ENCODE measurements at regions not wholly inside any gene's neighbourhood (a gene's known extent, or its start where the extent isn't known, plus 50 kb on each side); places are given as distances from the start of the nearest gene placed in this dataset.

DNA sequence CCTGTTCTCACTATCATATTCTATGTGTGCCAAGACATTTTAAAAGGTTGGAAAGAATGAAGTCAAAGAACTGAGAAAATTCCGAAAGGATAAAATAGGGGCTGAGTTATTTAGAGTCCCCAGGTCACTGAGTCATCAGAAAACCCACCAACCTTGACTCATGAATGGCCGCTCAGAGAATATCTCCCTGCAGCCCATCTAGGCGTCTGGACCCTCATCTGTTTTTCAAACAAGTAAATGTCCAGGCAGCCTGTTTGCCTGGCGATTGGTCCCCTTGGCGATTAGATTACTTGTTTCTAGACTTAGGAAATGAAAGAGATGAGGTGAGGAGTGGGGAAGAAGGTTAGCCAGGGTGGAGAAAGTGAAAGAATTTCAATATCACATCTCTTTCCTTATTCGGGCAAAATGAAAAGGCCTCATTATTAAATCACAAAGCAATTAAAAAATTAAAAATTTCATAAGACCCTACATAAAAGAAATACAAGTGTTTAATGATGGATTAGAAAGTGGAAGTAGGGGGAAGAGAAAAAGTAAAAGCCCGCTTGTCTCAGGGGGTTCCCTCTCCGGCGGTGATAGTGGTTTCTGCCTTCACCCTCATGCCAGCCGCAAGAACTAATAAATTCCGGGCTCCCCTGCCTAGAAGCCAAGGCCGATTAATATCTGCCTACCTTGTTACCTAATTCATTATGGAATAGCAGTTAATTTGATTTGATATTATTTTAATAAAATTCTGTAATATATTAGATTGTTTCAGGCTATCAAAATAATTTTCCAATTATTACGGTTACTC is 415.9 kb downstream of the BCL11B start:
- Histone ChIP-seq H3K27me3 (no peaks in the 10 kb centered on the region), H3K4me1 (no peaks in the 10 kb centered on the region), H3K36me3 (no peaks in the 10 kb centered on the region), H3K27ac (no peak overlapping the region), H3K4me3 (no peak overlapping the region), H3K9ac (ENCODE audit: low read depth in 2 of 2, low read length in 2 of 2) (no peak overlapping the region), H3K9me3 (no peaks in the 10 kb centered on the region)
- TF ChIP-seq CTCF (IDR thresholded peaks at IDR 0.05): no peak
- no peak for DNase-seq
- intact Hi-C loops (cut with DNase I): no loop called here

GRCh38 chr14:98858158-98858557 is 413.8 kb downstream of the BCL11B start:
- H3K36me3 ChIP-seq: no peaks in the 10 kb centered on the region
- TF ChIP-seq CTCF (IDR thresholded peaks at IDR 0.05): no peak
- H3K4me3 ChIP-seq: no peak overlapping the region
- H3K4me1 ChIP-seq: no peaks in the 10 kb centered on the region
- no peaks in the 10 kb centered on the region for H3K9me3 ChIP-seq
- no peaks in the 10 kb centered on the region for H3K27me3 ChIP-seq
- H3K9ac ChIP-seq (ENCODE audit: low read depth in 2 of 2, low read length in 2 of 2): no peak overlapping the region
- no peak overlapping the region for H3K27ac ChIP-seq
- intact Hi-C loops (cut with DNase I): no loop called here
- no peak for DNase-seq

- Histone ChIP-seq H3K27ac (no peak overlapping the region), H3K36me3 (no peaks in the 10 kb centered on the region), H3K9me3 (no peaks in the 10 kb centered on the region), H3K27me3 (no peaks in the 10 kb centered on the region), H3K4me3 (no peak overlapping the region), H3K4me1 (no peaks in the 10 kb centered on the region), H3K9ac (ENCODE audit: low read depth in 2 of 2, low read length in 2 of 2) (no peak overlapping the region)
- intact Hi-C loops (cut with DNase I): no loop called here
- TF ChIP-seq CTCF (IDR thresholded peaks at IDR 0.05): no peak
- DNase-seq: no peak
Observed at GRCh38 chr14:98858561-98858960, 413.4 kb downstream of the BCL11B start.

DNA sequence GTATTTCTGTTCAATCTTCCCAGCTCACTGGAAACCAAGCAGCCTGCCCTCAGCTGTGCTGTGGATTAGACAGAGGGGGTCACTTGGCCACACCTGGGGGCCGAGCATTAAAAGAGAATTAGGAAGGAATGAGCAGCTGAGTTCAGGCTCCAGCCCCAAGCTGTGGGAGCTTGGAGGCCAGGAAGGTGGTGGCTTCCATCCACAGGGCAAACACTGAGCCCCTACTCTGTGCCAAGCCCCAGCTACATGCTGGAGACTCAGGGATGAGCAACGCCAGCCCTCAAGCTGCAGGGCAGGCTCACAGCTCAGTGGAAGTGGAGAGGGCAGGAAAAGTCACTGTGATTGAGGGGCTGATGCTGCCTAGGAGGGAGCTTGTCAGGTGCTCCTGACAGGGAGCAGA is 412.7 kb downstream of the BCL11B start:
- no peak for DNase-seq
- Histone ChIP-seq H3K4me3 (no peak overlapping the region), H3K4me1 (no peaks in the 10 kb centered on the region), H3K27ac (no peak overlapping the region), H3K27me3 (no peaks in the 10 kb centered on the region), H3K9ac (ENCODE audit: low read depth in 2 of 2, low read length in 2 of 2) (no peak overlapping the region), H3K36me3 (no peaks in the 10 kb centered on the region), H3K9me3 (no peaks in the 10 kb centered on the region)
- TF ChIP-seq CTCF (IDR thresholded peaks at IDR 0.05): no peak
- intact Hi-C loops (cut with DNase I): no loop called here

GRCh38 chr14:98864211-98864610 is 407.8 kb downstream of the BCL11B start:
- no peak overlapping the region for H3K27ac ChIP-seq
- no peaks in the 10 kb centered on the region for H3K27me3 ChIP-seq

More at GRCh38 chr14:98864211-98864610, 407.8 kb downstream of the BCL11B start:
- H3K4me3 ChIP-seq: no peak overlapping the region
- TF ChIP-seq CTCF (IDR thresholded peaks at IDR 0.05): no peak
- H3K9me3 ChIP-seq: no peaks in the 10 kb centered on the region
- no peaks in the 10 kb centered on the region for H3K36me3 ChIP-seq
- no peak for DNase-seq
- no peak overlapping the region for H3K9ac ChIP-seq (ENCODE audit: low read depth in 2 of 2, low read length in 2 of 2)
- intact Hi-C loops (cut with DNase I): no loop called here
- H3K4me1 ChIP-seq: no peaks in the 10 kb centered on the region

Data from colonic mucosa (tissue), 4 donors.